ENCODE measurements at regions not wholly inside any gene's neighbourhood (a gene's known extent, or its start where the extent isn't known, plus 50 kb on each side); places are given as distances from the start of the nearest gene placed in this dataset.

GRCh38 chr14:87411370-87411769, 581.6 kb downstream of the GALC start:
- Histone ChIP-seq H2AFZ (no peak overlapping the region), H3K4me1 (ENCODE audit: insufficient read depth) (peaks cover 6% of the 10 kb centered on the region; the same call in 1 of the 2 replicates), H3K4me3 (no peak overlapping the region), H3K27me3 (ENCODE audit: insufficient read depth) (no peaks in the 10 kb centered on the region), H3K9me2 (ENCODE audit: insufficient read depth) (no peaks in the 10 kb centered on the region), H3K4me2 (no peak overlapping the region), H4K20me1 (replicated peaks; ENCODE audit: insufficient read depth) (no peaks in the 10 kb centered on the region), H3K36me3 (ENCODE audit: insufficient read depth) (no peaks in the 10 kb centered on the region), H3K79me2 (replicated peaks; ENCODE audit: insufficient read depth) (no peaks in the 10 kb centered on the region), H3K27ac (ENCODE audit: low read depth) (no peak overlapping the region), H3F3A (replicated peaks; ENCODE audit: low read depth) (no peaks in the 10 kb centered on the region)
- Mint-ChIP-seq H3K27ac (no peak overlapping the region), H3K36me3 (ENCODE audit: low read depth) (peaks cover 2% of the 10 kb centered on the region; the same call in 1 of the 3 replicates), H3K27me3 (ENCODE audit: insufficient read depth, low read depth, poor library complexity) (no peaks in the 10 kb centered on the region), H3K4me1 (peaks cover 13% of the 10 kb centered on the region), H3K9me3 (peaks cover 1% of the 10 kb centered on the region; the same call in 1 of the 3 replicates), H3K4me3 (no peak overlapping the region)
- DNase-seq (ENCODE audit: low spot score) (no peak), ATAC-seq (no peak)
- TF ChIP-seq CREB1 (CRISPR knock-in tag; IDR thresholded peaks at IDR 0.05; ENCODE audit: low read depth) = no peak
- no peak for TF ChIP-seq ZNF331 (CRISPR knock-in tag; IDR thresholded peaks at IDR 0.05; ENCODE audit: low read depth)
- no peak for TF ChIP-seq JUNB (IDR thresholded peaks at IDR 0.05; ENCODE audit: unreplicated experiment)
- TF ChIP-seq ETS1 (IDR thresholded peaks at IDR 0.05) = no peak
- no peak for TF ChIP-seq STAT1 (IDR thresholded peaks at IDR 0.05; ENCODE audit: unreplicated experiment)

- no peaks in the 10 kb centered on the region for H4K20me1 ChIP-seq (replicated peaks; ENCODE audit: insufficient read depth)
- no peaks in the 10 kb centered on the region for H3F3A ChIP-seq (replicated peaks; ENCODE audit: low read depth)
- no peaks in the 10 kb centered on the region for H3K27me3 ChIP-seq (ENCODE audit: insufficient read depth)
- peaks cover 6% of the 10 kb centered on the region; the same call in 1 of the 2 replicates for H3K4me1 ChIP-seq (ENCODE audit: insufficient read depth)
- ATAC-seq (no peak), DNase-seq (ENCODE audit: low spot score) (no peak)
- no peaks in the 10 kb centered on the region for H3K27me3 Mint-ChIP-seq (ENCODE audit: insufficient read depth, low read depth, poor library complexity)
- H3K4me3 Mint-ChIP-seq = no peak overlapping the region
- H3K36me3 ChIP-seq (ENCODE audit: insufficient read depth) = no peaks in the 10 kb centered on the region
- H3K79me2 ChIP-seq (replicated peaks; ENCODE audit: insufficient read depth) = no peaks in the 10 kb centered on the region
- H3K4me1 Mint-ChIP-seq = peaks cover 13% of the 10 kb centered on the region
- H3K9me3 Mint-ChIP-seq = no peaks in the 10 kb centered on the region
- peak overlapping the region; percentile 94 for H3K27ac Mint-ChIP-seq
- no peak overlapping the region for H3K27ac ChIP-seq (ENCODE audit: low read depth)
- H2AFZ ChIP-seq = no peak overlapping the region
- H3K4me3 ChIP-seq = no peak overlapping the region
- H3K9me2 ChIP-seq (ENCODE audit: insufficient read depth) = no peaks in the 10 kb centered on the region
- H3K4me2 ChIP-seq = no peak overlapping the region
- no peaks in the 10 kb centered on the region for H3K36me3 Mint-ChIP-seq (ENCODE audit: low read depth)
- TF ChIP-seq REST (IDR thresholded peaks at IDR 0.05; ENCODE audit: unreplicated experiment) (no peak), NANOG (IDR thresholded peaks at IDR 0.05; ENCODE audit: borderline replicate concordance) (no peak), ZNF462 (CRISPR knock-in tag; IDR thresholded peaks at IDR 0.05) (no peak), STAT1 (IDR thresholded peaks at IDR 0.05; ENCODE audit: unreplicated experiment) (no peak), EZH2 (IDR thresholded peaks at IDR 0.05; ENCODE audit: low read depth, unreplicated experiment) (no peak)
- TF ChIP-seq, protein P1, sequence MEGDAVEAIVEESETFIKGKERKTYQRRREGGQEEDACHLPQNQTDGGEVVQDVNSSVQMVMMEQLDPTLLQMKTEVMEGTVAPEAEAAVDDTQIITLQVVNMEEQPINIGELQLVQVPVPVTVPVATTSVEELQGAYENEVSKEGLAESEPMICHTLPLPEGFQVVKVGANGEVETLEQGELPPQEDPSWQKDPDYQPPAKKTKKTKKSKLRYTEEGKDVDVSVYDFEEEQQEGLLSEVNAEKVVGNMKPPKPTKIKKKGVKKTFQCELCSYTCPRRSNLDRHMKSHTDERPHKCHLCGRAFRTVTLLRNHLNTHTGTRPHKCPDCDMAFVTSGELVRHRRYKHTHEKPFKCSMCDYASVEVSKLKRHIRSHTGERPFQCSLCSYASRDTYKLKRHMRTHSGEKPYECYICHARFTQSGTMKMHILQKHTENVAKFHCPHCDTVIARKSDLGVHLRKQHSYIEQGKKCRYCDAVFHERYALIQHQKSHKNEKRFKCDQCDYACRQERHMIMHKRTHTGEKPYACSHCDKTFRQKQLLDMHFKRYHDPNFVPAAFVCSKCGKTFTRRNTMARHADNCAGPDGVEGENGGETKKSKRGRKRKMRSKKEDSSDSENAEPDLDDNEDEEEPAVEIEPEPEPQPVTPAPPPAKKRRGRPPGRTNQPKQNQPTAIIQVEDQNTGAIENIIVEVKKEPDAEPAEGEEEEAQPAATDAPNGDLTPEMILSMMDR (conservative IDR thresholded peaks at IDR 0.05; ENCODE audit: low read depth in 2 of 2) = no peak
Observed at GRCh38 chr14:87409393-87409792, 583.6 kb downstream of the GALC start.

Data from GM23338 (cell line).